HCT116 (cell line): ENCODE measurements at regions not wholly inside any gene's neighbourhood (a gene's known extent, or its start where the extent isn't known, plus 50 kb on each side); places are given as distances from the start of the nearest gene placed in this dataset.

Source experiments
- ATAC-seq: fragments of 200-7000 bp; cut with Tn5 transposase; 2 replicates; pipeline ENCODE4 v1.9.1; 2020; ENCODE audit warnings: mild to moderate bottlenecking, moderate library complexity
- BruUV-seq: library from RNA; stranded (reverse); fragments of 400-500 nt; replicated peaks from 2 replicates; lab custom pipeline; 2021; lab: Mats Ljungman, UMichigan
- CTCF ChIA-PET: fragments of 300-600 bp; sonication (Branson Sonifier 250); formaldehyde crosslinking; loops from one replicate; lab custom pipeline; 2021; ENCODE audit warnings: antibody characterized with exemption; lab: Charles Lee
- POLR2A ChIA-PET: fragments of 300-600, 350-600 bp; sonication (Branson Sonifier 250); formaldehyde crosslinking; loops from one replicate; lab custom pipeline; 2021; ENCODE audit warnings: antibody characterized with exemption; lab: Charles Lee
- RAD21 ChIA-PET, 2 experiments: fragments of 300-600 bp; sonication (Branson Sonifier 250); formaldehyde crosslinking; loops; one replicate each; lab custom pipeline; 2023; ENCODE audit warnings: low total read pairs in 2 of 2; ENCODE audit not compliant: uncharacterized antibody in 2 of 2, unreplicated experiment in 2 of 2, low non-redundant PET in 1 of 2; lab: Charles Lee
- DNase-seq: peaks from one replicate; pipeline ENCODE4 v3.0.0-alpha.2; 2010; ENCODE audit warnings: low read depth, low spot score
- H2AFZ ChIP-seq: fragments of 200-600 bp; shearing (Covaris generic), sonication (generic); 2 replicates; pipeline ENCODE4 v1.6.1; 2017; ENCODE audit warnings: low read depth, mixed run types, mixed read lengths, antibody characterized with exemption, low read length; ENCODE audit not compliant: poor library complexity, severe bottlenecking
- H3K27ac ChIP-seq: 2 replicates; pipeline ENCODE4 v1.5.1; 2012; ENCODE audit warnings: low read depth, low read length
- H3K27me3 ChIP-seq: fragments of 200-600 bp; sonication (generic); 2 replicates; pipeline ENCODE4 v1.6.1; 2016; ENCODE audit warnings: mixed run types, low read length, mixed read lengths; ENCODE audit not compliant: insufficient read depth
- H3K36me3 ChIP-seq, 2 experiments: fragments of 200-500 bp in 1 of 2; fragments of 200-600 bp in 1 of 2; sonication (Bioruptor generic) in 1 of 2; sonication (generic) in 1 of 2; 2 replicates each; pipeline versions ENCODE4 v1.5.1 to v1.6.1; 2014 to 2016; ENCODE audit warnings: low read length in 2 of 2, inconsistent platforms in 1 of 2, mixed read lengths in 1 of 2, mixed run types in 1 of 2; ENCODE audit not compliant: insufficient read depth in 2 of 2, control insufficient read depth in 1 of 2
- H3K4me1 ChIP-seq, 2 experiments: fragments of 200-600 bp in 1 of 2; sonication (generic) in 1 of 2; 2 replicates each; pipeline versions ENCODE4 v1.5.1 to v1.6.1; 2012 to 2017; ENCODE audit warnings: low read length in 2 of 2, inconsistent platforms in 1 of 2, mild to moderate bottlenecking in 1 of 2, mixed read lengths in 1 of 2, mixed run types in 1 of 2, moderate library complexity in 1 of 2; ENCODE audit not compliant: insufficient read depth in 2 of 2, control insufficient read depth in 1 of 2
- H3K4me2 ChIP-seq: fragments of 200-600 bp; sonication (generic); 2 replicates; pipeline ENCODE4 v1.6.1; 2017; ENCODE audit warnings: mixed run types, low read length, mixed read lengths
- H3K4me3 ChIP-seq, 2 experiments: fragments of 200-600 bp in 1 of 2; sonication (generic) in 1 of 2; replicated peaks in 1 of 2; 2 replicates each; pipeline ENCODE4 v1.5.1; 2011 to 2016; ENCODE audit warnings: low read length in 2 of 2, control low read depth in 1 of 2, low read depth in 1 of 2, mild to moderate bottlenecking in 1 of 2, mixed read lengths in 1 of 2, mixed run types in 1 of 2
- H3K79me2 ChIP-seq: fragments of 200-600 bp; sonication (generic); 2 replicates; pipeline ENCODE4 v1.6.1; 2017; ENCODE audit warnings: mild to moderate bottlenecking, mixed run types, low read length, moderate library complexity, mixed read lengths; ENCODE audit not compliant: insufficient read depth
- H3K9ac ChIP-seq: fragments of 200-600 bp; sonication (generic); 2 replicates; pipeline ENCODE4 v1.6.1; 2016; ENCODE audit warnings: low read length, mixed read lengths
- H3K9me2 ChIP-seq: fragments of 200-600 bp; sonication (generic), shearing (Covaris generic); 2 replicates; pipeline ENCODE4 v1.6.1; 2017; ENCODE audit warnings: mixed run types, mild to moderate bottlenecking, moderate library complexity; ENCODE audit not compliant: insufficient read depth
- H3K9me3 ChIP-seq, 2 experiments: fragments of 200-500 bp in 1 of 2; fragments of 200-600 bp in 1 of 2; sonication (Bioruptor generic) in 1 of 2; sonication (generic) in 1 of 2; 2 replicates each; pipeline ENCODE4 v1.6.1; 2014 to 2017; ENCODE audit warnings: low read length in 2 of 2, mixed read lengths in 2 of 2, inconsistent platforms in 1 of 2, low read depth in 1 of 2, mild to moderate bottlenecking in 1 of 2, mixed run types in 1 of 2, moderate library complexity in 1 of 2; ENCODE audit not compliant: control insufficient read depth in 1 of 2, insufficient read depth in 1 of 2
- H4K20me1 ChIP-seq: fragments of 200-600 bp; sonication (generic), shearing (Covaris generic); 2 replicates; pipeline ENCODE4 v1.6.1; 2017; ENCODE audit warnings: mixed run types, mild to moderate bottlenecking, moderate library complexity; ENCODE audit not compliant: insufficient read depth
- ATF3 ChIP-seq: IDR thresholded peaks from 2 replicates; pipeline ENCODE4 v1.6.1; 2012
- CEBPB ChIP-seq: IDR thresholded peaks from 2 replicates; pipeline ENCODE4 v1.6.1; 2012; ENCODE audit warnings: low read depth
- CTCF ChIP-seq, 3 experiments: fragments of 200-600 bp in 1 of 3; sonication (generic) in 1 of 3; IDR thresholded peaks in 2 of 3; conservative IDR thresholded peaks in 1 of 3; 2 replicates each; pipeline ENCODE4 v1.5.1; 2012 to 2017; ENCODE audit warnings: low read depth in 2 of 3, low read length in 2 of 3, antibody characterized with exemption in 1 of 3, borderline replicate concordance in 1 of 3, control low read depth in 1 of 3, mild to moderate bottlenecking in 1 of 3, mixed read lengths in 1 of 3, mixed run types in 1 of 3, moderate library complexity in 1 of 3; ENCODE audit not compliant: insufficient read depth in 1 of 3
- EGR1 ChIP-seq: IDR thresholded peaks from 2 replicates; pipeline ENCODE4 v1.6.1; 2012; ENCODE audit warnings: low read depth
- ELF1 ChIP-seq: IDR thresholded peaks from 2 replicates; pipeline ENCODE4 v1.6.1; 2012; ENCODE audit warnings: low read depth, borderline replicate concordance
- EZH2 ChIP-seq: fragments of 200-600 bp; sonication (generic); IDR thresholded peaks from 2 replicates; pipeline ENCODE4 v1.6.1; 2017; ENCODE audit warnings: antibody characterized with exemption, mixed run types
- EZH2phosphoT487 ChIP-seq: fragments of 200-600 bp; IDR thresholded peaks from 2 replicates; pipeline ENCODE4 v1.6.1; 2018; ENCODE audit warnings: antibody characterized with exemption, borderline replicate concordance
- FOSL1 ChIP-seq: IDR thresholded peaks from 2 replicates; pipeline ENCODE4 v1.6.1; 2012; ENCODE audit warnings: low read depth
- JUND ChIP-seq: IDR thresholded peaks from 2 replicates; pipeline ENCODE4 v1.6.1; 2012
- MAX ChIP-seq: IDR thresholded peaks from 2 replicates; pipeline ENCODE4 v1.6.1; 2012
- POLR2A ChIP-seq: IDR thresholded peaks from 2 replicates; pipeline ENCODE4 v1.7.0; 2011; ENCODE audit warnings: borderline replicate concordance; ENCODE audit not compliant: insufficient read depth, insufficient read length; ENCODE audit errors: extremely low read depth
- POLR2AphosphoS5 ChIP-seq: IDR thresholded peaks from 2 replicates; pipeline ENCODE4 v1.6.1; 2011; ENCODE audit warnings: mild to moderate bottlenecking, low read depth, low read length, moderate library complexity
- RAD21 ChIP-seq: IDR thresholded peaks from 2 replicates; pipeline ENCODE4 v1.6.1; 2012; ENCODE audit warnings: low read depth, mild to moderate bottlenecking
- REST ChIP-seq: IDR thresholded peaks from 2 replicates; pipeline ENCODE4 v1.6.1; 2012; ENCODE audit warnings: low read depth
- SIN3A ChIP-seq: IDR thresholded peaks from 2 replicates; pipeline ENCODE4 v1.6.1; 2012; ENCODE audit warnings: low read depth
- SP1 ChIP-seq: IDR thresholded peaks from 2 replicates; pipeline ENCODE4 v1.6.1; 2012; ENCODE audit warnings: low read depth
- SRF ChIP-seq: IDR thresholded peaks from 2 replicates; pipeline ENCODE4 v1.6.1; 2012; ENCODE audit warnings: low read depth
- YY1 ChIP-seq: IDR thresholded peaks from 2 replicates; pipeline ENCODE4 v1.6.1; 2011; ENCODE audit warnings: low read length, low read depth, moderate library complexity, mild to moderate bottlenecking; ENCODE audit not compliant: insufficient replicate concordance; ENCODE audit errors: extremely low read depth
- ZBTB33 ChIP-seq: IDR thresholded peaks from 2 replicates; pipeline ENCODE4 v1.6.1; 2011; ENCODE audit warnings: mild to moderate bottlenecking, low read length, moderate library complexity; ENCODE audit not compliant: insufficient replicate concordance; ENCODE audit errors: extremely low read depth
- ZNF274 ChIP-seq: fragments of 200-500 bp; sonication (Bioruptor generic); IDR thresholded peaks from 2 replicates; pipeline ENCODE4 v1.6.1; 2014; ENCODE audit warnings: mild to moderate bottlenecking, low read depth, low read length, inconsistent platforms
- intact Hi-C: fragments of 100-400 bp; cut with micrococcal nuclease; formaldehyde crosslinking; loops from 2 replicates; pipeline ENCODE4 v1.10.0; 2022

- RAD21 ChIA-PET: no interaction called here
- no peak overlapping the region for H3K4me3 ChIP-seq
- no peaks in the 10 kb centered on the region for H3K9me2 ChIP-seq
- no TSS peak for BruUV-seq
- H4K20me1 ChIP-seq: no peaks in the 10 kb centered on the region
- ATAC-seq (no peak), DNase-seq (no peak)
- H3K79me2 ChIP-seq: no peaks in the 10 kb centered on the region
- no peaks in the 10 kb centered on the region for H3K27me3 ChIP-seq
- H3K9ac ChIP-seq: no peak overlapping the region
- no peak overlapping the region for H3K27ac ChIP-seq
- H3K4me2 ChIP-seq: no peak overlapping the region
- H3K9me3 ChIP-seq: peaks cover 8 to 21% of the 10 kb centered on the region in 2 experiments; a peak in 3 of 4 replicates
- H2AFZ ChIP-seq: no peak overlapping the region
- TF ChIP-seq SRF: no peak
- TF ChIP-seq ATF3: no peak
- no peak for TF ChIP-seq CEBPB
- no peak for TF ChIP-seq EZH2
- TF ChIP-seq POLR2AphosphoS5: no peak
- no peak for TF ChIP-seq SP1
- no peak for TF ChIP-seq EZH2phosphoT487
- TF ChIP-seq FOSL1: no peak
- no peak for TF ChIP-seq REST
- no peak for TF ChIP-seq EGR1
- no peak for TF ChIP-seq ELF1
- no peak for TF ChIP-seq ZBTB33
- TF ChIP-seq SIN3A: no peak
- TF ChIP-seq YY1: no peak
- TF ChIP-seq POLR2A: no peak
- TF ChIP-seq ZNF274: no peak
- no peak for TF ChIP-seq JUND
- no peak for TF ChIP-seq MAX
- no peak for TF ChIP-seq CTCF (IDR thresholded peaks at IDR 0.05 in 2 of 3, conservative IDR thresholded peaks at IDR 0.05 in 1 of 3; ENCODE audit: borderline replicate concordance in 1 of 3, insufficient read depth in 1 of 3, low read depth in 2 of 3, low read length in 2 of 3)
- TF ChIP-seq RAD21: no peak
- TF ChIP-seq, all 23 proteins: peak for 0
- H3K36me3 ChIP-seq: no peaks in the 10 kb centered on the region
- intact Hi-C loops: no loop called here
- POLR2A ChIA-PET: no interaction called here
- CTCF ChIA-PET: no interaction called here
- no peaks in the 10 kb centered on the region for H3K4me1 ChIP-seq
Measured at GRCh38 chr18:41069167-41069566, 885.9 kb upstream of the PIK3C3 start.
